Pancreas (tissue), 10 donors: ENCODE measurements at regions not wholly inside any gene's neighbourhood (a gene's known extent, or its start where the extent isn't known, plus 50 kb on each side); places are given as distances from the start of the nearest gene placed in this dataset.

Experiments
- ATAC-seq, 4 donors: fragments of 200-7000 bp; cut with Tn5 transposase; one replicate each; pipeline versions ENCODE4 v1.8.0 to v1.9.1; 2020; ENCODE audit warnings: mild to moderate bottlenecking in 4 of 4, moderate library complexity in 4 of 4
- DNase-seq, 6 donors: peaks; one replicate each; pipeline ENCODE4 v3.0.0-alpha.2; 2020
- FAIRE-seq: peaks from 2 replicates; lab custom pipeline; 2012; peaks lifted over from hg19 to GRCh38; lab: Jason Lieb, UNC
- H3K27ac ChIP-seq, 4 donors: fragments of 200-600 bp; sonication (generic); 1 replicate in 3 of 4; 2 replicates in 1 of 4; pipeline versions ENCODE4 v1.5.0 to v1.8.0; 2020
- H3K27me3 ChIP-seq, 4 donors: fragments of 200-600 bp; one replicate each; pipeline ENCODE4 v1.8.0; 2021
- H3K36me3 ChIP-seq, 3 donors: fragments of 200-600 bp; sonication (generic) in 1 of 3; one replicate each; pipeline versions ENCODE4 v1.5.0 to v1.8.0; 2020 to 2021
- H3K4me1 ChIP-seq, 3 donors: fragments of 200-600 bp; one replicate each; pipeline ENCODE4 v1.8.0; 2021
- H3K4me3 ChIP-seq, 4 donors: fragments of 200-600 bp; sonication (generic) in 2 of 4; one replicate each; pipeline versions ENCODE4 v1.5.0 to v1.8.0; 2020 to 2021
- H3K9me3 ChIP-seq, 4 donors: fragments of 200-600 bp; one replicate each; pipeline ENCODE4 v1.8.0; 2021
- CTCF ChIP-seq, 4 donors: fragments of 200-600 bp; sonication (generic) in 3 of 4; IDR thresholded peaks; one replicate each; pipeline versions ENCODE4 v1.5.0 to v1.8.0; 2021; ENCODE audit warnings: antibody characterized with exemption in 4 of 4
- WGBS, 2 donors: extraction: QIAGEN DNeasy Blood & Tissue Kit; methylation state at CpG; one replicate each; pipeline ENCODE4 v1.1.7; 2013; 5-methylcytosine and 5-hydroxymethylcytosine counted together
- intact Hi-C, 3 donors: fragments of 100-400 bp; cut with DNase I; formaldehyde crosslinking; loops; one replicate each; pipeline versions ENCODE4 v1.11.1 to v1.14.2; 2022
- donor health status: healthy with polysubstance abuse.
- donor health status: DM: no; HTN: no; CAD: no; lungs with moderate emphysema.
- donor health status: DM: no; HTN: no; CAD: no.
- donor health status: control.
- donor health status: control.
- donor health status: Bipolar disorder and iron deficiency.
- donor health status: DM: yes; HTN: yes; CAD: no.
- donor health status: DM: no; HTN: no; CAD: no.
- donor health status: DM: no; HTN: no; CAD: no.
- donor health status: DM: yes; HTN: yes; CAD: no.

GRCh38 chr7:15874774-15875173 is 188.3 kb upstream of the MEOX2 start:
- H3K4me1 ChIP-seq = no peaks in the 10 kb centered on the region
- H3K27me3 ChIP-seq = no peaks in the 10 kb centered on the region
- H3K36me3 ChIP-seq = no peaks in the 10 kb centered on the region
- H3K4me3 ChIP-seq = no peak overlapping the region
- ATAC-seq (no peak), FAIRE-seq (no peak), DNase-seq (no peak)
- no peak for TF ChIP-seq CTCF (IDR thresholded peaks at IDR 0.05)
- intact Hi-C loops = no loop called here
- H3K9me3 ChIP-seq = no peaks in the 10 kb centered on the region
- no peak overlapping the region for H3K27ac ChIP-seq

- Histone ChIP-seq H3K4me3 (no peak overlapping the region), H3K27ac (no peak overlapping the region), H3K4me1 (no peaks in the 10 kb centered on the region), H3K27me3 (no peaks in the 10 kb centered on the region), H3K9me3 (no peaks in the 10 kb centered on the region), H3K36me3 (no peaks in the 10 kb centered on the region)
- intact Hi-C loops = no loop called here
- DNase-seq (no peak), FAIRE-seq (no peak), ATAC-seq (no peak)
- no peak for TF ChIP-seq CTCF (IDR thresholded peaks at IDR 0.05)
- WGBS, 2 donors = 9 to 14% methylated on average over 1 of the region's 1 CpG
Observed at GRCh38 chr7:15870347-15870746, 183.9 kb upstream of the MEOX2 start.

- no peaks in the 10 kb centered on the region for H3K9me3 ChIP-seq
- intact Hi-C loops = no loop called here
- H3K4me3 ChIP-seq = no peak overlapping the region
- no peak for DNase-seq
- no peaks in the 10 kb centered on the region for H3K27me3 ChIP-seq
- WGBS, 2 donors = 74 to 84% methylated on average over 1 of the region's 1 CpG
- H3K36me3 ChIP-seq = no peaks in the 10 kb centered on the region
- ATAC-seq = no peak
- H3K27ac ChIP-seq = no peak overlapping the region
- H3K4me1 ChIP-seq = no peaks in the 10 kb centered on the region
- no peak for FAIRE-seq
- TF ChIP-seq CTCF (IDR thresholded peaks at IDR 0.05) = no peak
Observed at GRCh38 chr7:15867441-15867840, 181.0 kb upstream of the MEOX2 start.

- FAIRE-seq (no peak), ATAC-seq (no peak), DNase-seq (no peak)
- no peak for TF ChIP-seq CTCF (IDR thresholded peaks at IDR 0.05)
- Histone ChIP-seq H3K36me3 (no peaks in the 10 kb centered on the region), H3K27ac (no peak overlapping the region), H3K27me3 (no peaks in the 10 kb centered on the region), H3K9me3 (no peaks in the 10 kb centered on the region), H3K4me3 (no peak overlapping the region), H3K4me1 (no peaks in the 10 kb centered on the region)
- WGBS, 2 donors = 21 to 32% methylated on average over 1 of the region's 1 CpG
- intact Hi-C loops = no loop called here
Observed at GRCh38 chr7:15866753-15867152, 180.3 kb upstream of the MEOX2 start.

- H3K27ac ChIP-seq = no peak overlapping the region
- ATAC-seq (no peak), DNase-seq (no peak), FAIRE-seq (no peak)
- H3K4me3 ChIP-seq = no peak overlapping the region
- 80 to 87% methylated on average over 2 of the region's 2 CpGs for WGBS, 2 donors
- TF ChIP-seq CTCF (IDR thresholded peaks at IDR 0.05) = no peak
- H3K9me3 ChIP-seq = no peaks in the 10 kb centered on the region
- no peaks in the 10 kb centered on the region for H3K4me1 ChIP-seq
- intact Hi-C loops = no loop called here
- H3K36me3 ChIP-seq = no peaks in the 10 kb centered on the region
- H3K27me3 ChIP-seq = no peaks in the 10 kb centered on the region
Observed at GRCh38 chr7:15864626-15864991, 178.1 kb upstream of the MEOX2 start.
